GM13977 (cell line): ENCODE measurements at regions not wholly inside any gene's neighbourhood (a gene's known extent, or its start where the extent isn't known, plus 50 kb on each side); places are given as distances from the start of the nearest gene placed in this dataset.

Source experiments
- DNase-seq: peaks from one replicate; pipeline ENCODE4 v3.0.0; 2012; ENCODE audit warnings: low spot score
- in situ Hi-C: fragments of 300-500 bp; cut with MboI; formaldehyde crosslinking; loops from one replicate; pipeline ENCODE4 v1.12.0; 2022; ENCODE audit warnings: low sequenced_read_pairs, low pct_unique_long_range_greater_than_20kb, mixed read lengths, inconsistent platforms; ENCODE audit not compliant: unreplicated experiment
- TF ChIP-seq, protein P1 (sequence below): IDR thresholded peaks from 2 replicates; pipeline ENCODE4 v1.5.1; 2012; ENCODE audit warnings: mild to moderate bottlenecking, control low read depth; ENCODE audit not compliant: insufficient read depth; ENCODE audit errors: extremely low read depth, missing control alignments

DNA sequence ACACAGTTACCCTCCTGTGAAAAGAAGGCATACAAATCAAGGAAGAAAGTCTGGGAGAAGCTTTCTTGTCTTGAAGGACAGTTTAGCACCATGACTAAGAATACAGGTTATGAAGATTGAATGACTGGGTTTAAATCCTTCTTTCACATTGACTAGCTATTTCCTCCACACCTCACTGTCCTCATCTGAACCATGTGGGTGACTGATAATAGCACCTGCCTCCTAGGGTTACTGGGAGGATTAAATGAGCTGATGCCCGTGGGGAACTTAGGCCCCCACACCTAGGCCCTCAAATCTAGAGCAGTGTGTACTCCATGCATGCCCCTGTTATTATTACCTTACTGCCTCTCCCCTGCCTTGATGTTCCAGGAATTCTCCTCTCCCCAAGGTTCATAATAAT lies 202.9 kb downstream of the FBXO15 start:
- DNase-seq, result no peak
- in situ Hi-C loops, result no loop called here
- TF ChIP-seq, protein P1, sequence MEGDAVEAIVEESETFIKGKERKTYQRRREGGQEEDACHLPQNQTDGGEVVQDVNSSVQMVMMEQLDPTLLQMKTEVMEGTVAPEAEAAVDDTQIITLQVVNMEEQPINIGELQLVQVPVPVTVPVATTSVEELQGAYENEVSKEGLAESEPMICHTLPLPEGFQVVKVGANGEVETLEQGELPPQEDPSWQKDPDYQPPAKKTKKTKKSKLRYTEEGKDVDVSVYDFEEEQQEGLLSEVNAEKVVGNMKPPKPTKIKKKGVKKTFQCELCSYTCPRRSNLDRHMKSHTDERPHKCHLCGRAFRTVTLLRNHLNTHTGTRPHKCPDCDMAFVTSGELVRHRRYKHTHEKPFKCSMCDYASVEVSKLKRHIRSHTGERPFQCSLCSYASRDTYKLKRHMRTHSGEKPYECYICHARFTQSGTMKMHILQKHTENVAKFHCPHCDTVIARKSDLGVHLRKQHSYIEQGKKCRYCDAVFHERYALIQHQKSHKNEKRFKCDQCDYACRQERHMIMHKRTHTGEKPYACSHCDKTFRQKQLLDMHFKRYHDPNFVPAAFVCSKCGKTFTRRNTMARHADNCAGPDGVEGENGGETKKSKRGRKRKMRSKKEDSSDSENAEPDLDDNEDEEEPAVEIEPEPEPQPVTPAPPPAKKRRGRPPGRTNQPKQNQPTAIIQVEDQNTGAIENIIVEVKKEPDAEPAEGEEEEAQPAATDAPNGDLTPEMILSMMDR, result no peak

DNA sequence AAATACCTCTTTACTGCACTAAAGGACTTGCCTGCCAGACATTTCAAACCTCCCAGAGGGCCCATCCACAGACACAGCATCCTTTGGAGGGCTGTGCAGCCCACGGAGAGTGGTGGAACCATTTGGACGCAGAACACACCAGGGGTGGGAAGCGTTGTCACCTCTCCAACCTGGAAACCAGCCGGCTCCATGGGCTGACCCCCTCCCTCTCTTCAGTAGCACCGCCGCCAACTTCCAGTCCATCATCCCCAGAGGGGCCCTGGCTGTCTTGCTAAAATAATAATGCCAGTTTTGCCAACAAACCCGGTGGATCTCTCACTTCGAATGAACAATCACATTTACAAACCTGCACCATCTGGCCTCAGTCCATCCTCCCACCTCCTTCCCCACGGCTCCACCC lies 203.9 kb downstream of the FBXO15 start:
- in situ Hi-C loops, result no loop called here
- no peak for DNase-seq
- TF ChIP-seq, protein P1, result no peak

DNA sequence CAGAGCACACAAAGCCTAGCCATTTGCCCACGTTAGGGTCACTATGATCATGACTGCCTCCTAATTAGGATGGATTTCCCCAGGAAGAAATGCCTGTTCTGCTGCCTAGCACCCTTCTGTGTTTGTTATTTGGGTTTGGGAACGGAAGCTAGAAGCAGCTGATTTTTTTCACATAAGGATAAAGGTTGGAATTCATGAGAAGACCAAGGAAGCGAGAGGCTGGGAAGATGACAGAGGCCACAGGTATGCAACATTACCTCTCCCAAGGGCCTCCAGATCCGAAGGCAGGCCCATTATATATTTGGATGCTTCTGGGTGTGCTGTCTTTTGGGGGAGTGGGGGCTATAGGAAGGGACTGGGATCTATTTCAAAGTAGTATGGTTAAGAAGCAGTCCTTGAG lies 204.7 kb downstream of the FBXO15 start:
- no peak for DNase-seq
- in situ Hi-C loops, result no loop called here
- TF ChIP-seq, protein P1, result no peak

DNA sequence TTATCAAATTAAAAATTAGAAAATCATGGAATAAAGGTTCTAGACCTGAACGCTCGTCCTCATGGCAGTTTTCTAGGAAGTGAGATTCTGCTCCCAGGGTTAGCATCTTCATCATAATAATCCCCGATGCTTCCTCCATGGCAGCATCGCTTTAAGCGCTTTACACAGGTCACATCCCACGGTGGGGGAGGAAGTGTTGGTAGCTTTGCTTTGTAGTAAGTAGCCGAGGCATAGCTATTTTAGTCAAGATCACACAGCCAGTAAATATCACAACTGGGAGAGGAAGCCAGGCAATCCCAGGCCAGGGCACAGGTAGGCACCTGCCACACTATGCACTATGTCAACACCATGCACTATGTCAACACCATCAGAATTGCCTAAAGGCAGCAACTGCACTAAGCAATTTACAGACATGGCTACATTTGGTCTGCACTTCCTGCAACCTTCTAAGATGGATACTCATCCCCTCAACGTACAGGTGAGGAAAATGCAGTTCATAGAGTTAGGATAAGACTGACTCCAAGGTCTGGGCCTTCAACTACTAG lies 205.5 kb downstream of the FBXO15 start:
- no peak for DNase-seq
- in situ Hi-C loops, result no loop called here
- TF ChIP-seq, protein P1, result no peak

DNA sequence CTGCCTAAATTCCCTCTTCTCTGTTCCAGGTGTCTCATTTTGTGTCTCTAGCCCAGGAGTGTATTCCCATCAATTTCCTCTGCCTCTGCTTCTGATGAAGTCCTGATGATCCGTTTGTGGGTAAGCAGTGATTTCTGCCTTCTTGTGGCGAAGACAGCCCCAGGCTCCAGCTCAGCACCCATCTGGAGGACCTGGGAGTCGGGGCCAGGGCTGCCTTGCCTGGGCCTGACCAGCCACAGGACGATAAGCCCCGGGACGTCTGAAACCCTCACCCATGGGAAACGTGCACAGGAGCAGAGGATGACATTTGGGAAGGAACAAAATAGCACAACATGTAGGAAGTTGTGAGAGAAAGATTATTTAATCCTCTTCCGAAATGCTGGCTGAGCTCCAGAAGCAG lies 206.9 kb downstream of the FBXO15 start:
- in situ Hi-C loops, result no loop called here
- TF ChIP-seq, protein P1, result no peak
- no peak for DNase-seq

DNA sequence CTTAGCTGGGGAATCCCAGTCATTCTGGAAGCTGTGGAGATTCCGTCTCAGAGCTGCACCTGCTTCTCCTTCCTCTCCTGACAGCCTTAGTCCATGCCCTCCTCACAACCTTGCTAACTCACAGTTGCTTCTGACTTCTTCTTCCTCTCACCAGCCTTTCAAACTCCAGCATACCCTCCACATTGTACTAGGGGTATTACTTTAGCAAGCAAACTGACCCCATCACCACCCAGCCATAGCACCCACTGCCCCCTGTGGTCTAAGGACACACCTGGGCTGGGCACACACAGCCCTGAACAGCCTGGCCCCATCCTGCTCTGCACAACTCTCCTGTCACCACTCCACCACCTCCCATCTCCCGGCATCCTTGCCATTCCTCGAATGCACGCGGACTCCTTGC lies 208.2 kb downstream of the FBXO15 start:
- TF ChIP-seq, protein P1, result no peak
- in situ Hi-C loops, result no loop called here
- no peak for DNase-seq

DNA sequence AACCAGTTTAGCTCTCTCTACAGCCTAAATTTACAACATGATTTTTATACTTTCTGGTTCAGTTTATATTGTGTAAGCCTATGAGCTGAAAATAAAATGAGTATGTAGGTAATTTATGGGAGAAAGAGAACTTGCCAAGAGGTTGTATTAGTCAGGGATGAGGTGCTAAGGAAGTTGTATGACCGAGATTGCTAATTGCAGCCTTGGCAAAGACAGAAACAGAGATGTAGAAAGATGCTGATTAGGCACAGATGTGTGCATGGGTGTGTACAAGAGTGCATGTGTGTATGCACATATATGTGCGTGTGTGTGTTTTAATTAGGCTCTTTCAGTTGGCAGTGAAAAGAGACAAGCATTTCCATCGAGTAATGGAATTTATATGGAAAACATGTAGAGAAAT lies 213.9 kb downstream of the FBXO15 start:
- in situ Hi-C loops, result no loop called here
- TF ChIP-seq, protein P1, result no peak
- no peak for DNase-seq
